Sigmoid colon (tissue), 4 donors: ENCODE measurements at regions not wholly inside any gene's neighbourhood (a gene's known extent, or its start where the extent isn't known, plus 50 kb on each side); places are given as distances from the start of the nearest gene placed in this dataset.

Experiments
- POLR2A ChIP-seq, 2 donors: fragments of 450-650 bp; IDR thresholded peaks; one replicate each; pipeline ENCODE4 v1.6.1; 2016; ENCODE audit warnings: antibody characterized with exemption in 2 of 2, mild to moderate bottlenecking in 2 of 2, moderate library complexity in 2 of 2
- POLR2AphosphoS5 ChIP-seq, 4 donors: sonication (generic); formaldehyde crosslinking; IDR thresholded peaks; one replicate each; pipeline ENCODE4 v1.6.1; 2017; ENCODE audit warnings: antibody characterized with exemption in 4 of 4
- TF ChIP-seq, protein P1 (sequence below), 4 experiments: fragments of 450-650 bp in 3 of 4; fragments of 200-600 bp in 1 of 4; IDR thresholded peaks; one replicate each; pipeline ENCODE4 v1.5.1; 2016 to 2019; ENCODE audit warnings: antibody characterized with exemption in 4 of 4, mild to moderate bottlenecking in 3 of 4, moderate library complexity in 2 of 4

DNA sequence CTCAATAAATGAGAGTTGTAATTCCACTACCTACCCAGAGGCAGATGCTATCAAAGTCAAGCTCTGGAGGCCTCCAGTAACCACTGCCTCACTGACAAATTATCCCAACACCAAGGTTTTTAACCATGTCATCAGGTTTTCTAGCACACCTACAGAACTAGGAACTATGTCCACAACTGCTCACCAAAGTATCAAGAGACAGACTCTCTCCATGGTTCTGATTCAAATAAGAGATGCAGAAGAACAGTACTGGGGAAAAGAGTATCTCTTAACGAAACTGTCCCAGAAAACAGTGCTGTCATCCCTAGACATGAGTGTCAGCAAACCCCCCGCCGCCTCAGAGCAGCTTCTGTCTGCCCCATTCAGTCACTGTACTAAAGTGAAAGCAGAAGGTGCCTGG, 301.7 kb downstream of the OMA1 start:
- TF ChIP-seq, protein P1, sequence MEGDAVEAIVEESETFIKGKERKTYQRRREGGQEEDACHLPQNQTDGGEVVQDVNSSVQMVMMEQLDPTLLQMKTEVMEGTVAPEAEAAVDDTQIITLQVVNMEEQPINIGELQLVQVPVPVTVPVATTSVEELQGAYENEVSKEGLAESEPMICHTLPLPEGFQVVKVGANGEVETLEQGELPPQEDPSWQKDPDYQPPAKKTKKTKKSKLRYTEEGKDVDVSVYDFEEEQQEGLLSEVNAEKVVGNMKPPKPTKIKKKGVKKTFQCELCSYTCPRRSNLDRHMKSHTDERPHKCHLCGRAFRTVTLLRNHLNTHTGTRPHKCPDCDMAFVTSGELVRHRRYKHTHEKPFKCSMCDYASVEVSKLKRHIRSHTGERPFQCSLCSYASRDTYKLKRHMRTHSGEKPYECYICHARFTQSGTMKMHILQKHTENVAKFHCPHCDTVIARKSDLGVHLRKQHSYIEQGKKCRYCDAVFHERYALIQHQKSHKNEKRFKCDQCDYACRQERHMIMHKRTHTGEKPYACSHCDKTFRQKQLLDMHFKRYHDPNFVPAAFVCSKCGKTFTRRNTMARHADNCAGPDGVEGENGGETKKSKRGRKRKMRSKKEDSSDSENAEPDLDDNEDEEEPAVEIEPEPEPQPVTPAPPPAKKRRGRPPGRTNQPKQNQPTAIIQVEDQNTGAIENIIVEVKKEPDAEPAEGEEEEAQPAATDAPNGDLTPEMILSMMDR (IDR thresholded peaks at IDR 0.05) = no peak
- TF ChIP-seq POLR2A (IDR thresholded peaks at IDR 0.05) = no peak
- no peak for TF ChIP-seq POLR2AphosphoS5 (IDR thresholded peaks at IDR 0.05)
